Neural progenitor cell (in vitro differentiated cells): ENCODE measurements at regions not wholly inside any gene's neighbourhood (a gene's known extent, or its start where the extent isn't known, plus 50 kb on each side); places are given as distances from the start of the nearest gene placed in this dataset.

Experiments used
- DNase-seq: peaks from one replicate; pipeline ENCODE4 v3.0.0-alpha.2; 2016; ENCODE audit warnings: low spot score
- H2AFZ ChIP-seq: fragments of 200-600 bp; sonication (generic); replicated peaks from 2 replicates; pipeline ENCODE4 v1.6.1; 2016; ENCODE audit warnings: antibody characterized with exemption
- H3F3A ChIP-seq: fragments of 200-600 bp; sonication (generic); 2 replicates; pipeline ENCODE4 v1.6.1; 2016; ENCODE audit warnings: antibody characterized with exemption, low read depth
- H3K27ac ChIP-seq: fragments of 200-600 bp; sonication (generic); 2 replicates; pipeline ENCODE4 v1.5.1; 2016; ENCODE audit warnings: mild to moderate bottlenecking
- H3K27me3 ChIP-seq: fragments of 200-600 bp; sonication (generic); 2 replicates; pipeline ENCODE4 v1.6.1; 2016; ENCODE audit warnings: mild to moderate bottlenecking, moderate library complexity
- H3K36me3 ChIP-seq: fragments of 200-600 bp; sonication (generic); 2 replicates; pipeline ENCODE4 v1.5.1; 2016
- H3K4me1 ChIP-seq: fragments of 200-600 bp; sonication (generic); 2 replicates; pipeline ENCODE4 v1.6.1; 2016; ENCODE audit warnings: mixed run types
- H3K4me2 ChIP-seq: fragments of 200-600 bp; sonication (generic); 2 replicates; pipeline ENCODE4 v1.6.1; 2016
- H3K4me3 ChIP-seq: fragments of 200-600 bp; sonication (generic); 2 replicates; pipeline ENCODE4 v1.5.1; 2016
- H3K79me2 ChIP-seq: fragments of 200-600 bp; sonication (generic); 2 replicates; pipeline ENCODE4 v1.6.1; 2016; ENCODE audit warnings: low read depth
- H3K9ac ChIP-seq: fragments of 200-600 bp; sonication (generic); 2 replicates; pipeline ENCODE4 v1.6.1; 2016
- H3K9me3 ChIP-seq: fragments of 200-600 bp; sonication (generic); 2 replicates; pipeline ENCODE4 v1.5.1; 2016; ENCODE audit warnings: low read depth
- H4K20me1 ChIP-seq: fragments of 200-600 bp; sonication (generic); 2 replicates; pipeline ENCODE4 v1.6.1; 2016; ENCODE audit warnings: low read depth
- H3K27ac Mint-ChIP-seq: 3 replicates; pipeline ENCODE4 v1.8.0; 2021; ENCODE audit warnings: mixed read lengths
- H3K27me3 Mint-ChIP-seq: 2 replicates; pipeline ENCODE4 v1.8.0; 2022; ENCODE audit warnings: low read depth, mild to moderate bottlenecking, inconsistent platforms, moderate library complexity, mixed read lengths; ENCODE audit not compliant: insufficient read depth
- H3K36me3 Mint-ChIP-seq: 3 replicates; pipeline ENCODE4 v1.8.0; 2021; ENCODE audit warnings: mixed read lengths
- H3K4me1 Mint-ChIP-seq: 3 replicates; pipeline ENCODE4 v1.8.0; 2021; ENCODE audit warnings: mixed read lengths
- H3K4me3 Mint-ChIP-seq: 3 replicates; pipeline ENCODE4 v1.8.0; 2021; ENCODE audit warnings: mild to moderate bottlenecking, moderate library complexity, mixed read lengths
- H3K9me3 Mint-ChIP-seq: 3 replicates; pipeline ENCODE4 v1.8.0; 2020; ENCODE audit warnings: mixed read lengths
- CTCF ChIP-seq: fragments of 200-600 bp; sonication (generic); IDR thresholded peaks from 2 replicates; pipeline ENCODE4 v1.5.1; 2017; ENCODE audit warnings: antibody characterized with exemption, mild to moderate bottlenecking
- EZH2 ChIP-seq: fragments of 200-600 bp; sonication (generic); IDR thresholded peaks from 2 replicates; pipeline ENCODE4 v1.6.1; 2017; ENCODE audit warnings: antibody characterized with exemption, mild to moderate bottlenecking, moderate library complexity
- EZH2phosphoT487 ChIP-seq: fragments of 200-600 bp; sonication (generic); IDR thresholded peaks from 2 replicates; pipeline ENCODE4 v1.6.1; 2017; ENCODE audit warnings: antibody characterized with exemption

- H3K36me3 ChIP-seq, result no peaks in the 10 kb centered on the region
- no peak overlapping the region for H2AFZ ChIP-seq
- H3K4me2 ChIP-seq, result no peak overlapping the region
- DNase-seq, result no peak
- H3F3A ChIP-seq, result peaks cover 2% of the 10 kb centered on the region
- H3K36me3 Mint-ChIP-seq, result no peaks in the 10 kb centered on the region
- H3K27me3 Mint-ChIP-seq, result peaks cover 10% of the 10 kb centered on the region
- peaks cover 7% of the 10 kb centered on the region for H3K9me3 Mint-ChIP-seq
- H3K9ac ChIP-seq, result no peak overlapping the region
- no peaks in the 10 kb centered on the region for H4K20me1 ChIP-seq
- H3K79me2 ChIP-seq, result no peaks in the 10 kb centered on the region
- no peaks in the 10 kb centered on the region for H3K4me1 ChIP-seq
- H3K4me1 Mint-ChIP-seq, result peaks cover 24% of the 10 kb centered on the region
- no peak overlapping the region for H3K27ac Mint-ChIP-seq
- no peak overlapping the region for H3K4me3 ChIP-seq
- H3K4me3 Mint-ChIP-seq, result no peak overlapping the region
- no peaks in the 10 kb centered on the region for H3K27me3 ChIP-seq
- no peak for TF ChIP-seq EZH2phosphoT487
- no peak for TF ChIP-seq CTCF
- no peak for TF ChIP-seq EZH2
- H3K27ac ChIP-seq, result no peak overlapping the region
- H3K9me3 ChIP-seq, result no peaks in the 10 kb centered on the region
These were observed 274.7 kb downstream of the MN1 start for GRCh38 chr22:27526901-27527300.

GRCh38 chr22:27531782-27532530 is 269.6 kb downstream of the MN1 start:
- Mint-ChIP-seq H3K36me3 (no peaks in the 10 kb centered on the region), H3K4me1 (peaks cover 24% of the 10 kb centered on the region), H3K27me3 (peaks cover 14% of the 10 kb centered on the region), H3K27ac (no peak overlapping the region), H3K9me3 (peaks cover 7% of the 10 kb centered on the region), H3K4me3 (no peak overlapping the region)
- Histone ChIP-seq H3K36me3 (no peaks in the 10 kb centered on the region), H3K79me2 (no peaks in the 10 kb centered on the region), H4K20me1 (no peaks in the 10 kb centered on the region), H3K4me3 (no peak overlapping the region), H3K27me3 (no peaks in the 10 kb centered on the region), H3K27ac (no peak overlapping the region), H3F3A (peaks cover 3% of the 10 kb centered on the region), H3K9ac (no peak overlapping the region), H3K9me3 (no peaks in the 10 kb centered on the region), H3K4me2 (no peak overlapping the region), H3K4me1 (peaks cover 6% of the 10 kb centered on the region), H2AFZ (peak overlapping the region; percentile 38)
- no peak for DNase-seq
- no peak for TF ChIP-seq EZH2phosphoT487
- no peak for TF ChIP-seq CTCF
- TF ChIP-seq EZH2, result no peak

GRCh38 chr22:27533105-27533745 is 268.3 kb downstream of the MN1 start:
- Mint-ChIP-seq H3K36me3 (no peaks in the 10 kb centered on the region), H3K9me3 (peaks cover 7% of the 10 kb centered on the region), H3K4me3 (no peak overlapping the region), H3K27ac (peak overlapping the region; percentile 36), H3K4me1 (peaks cover 29% of the 10 kb centered on the region), H3K27me3 (peaks cover 12% of the 10 kb centered on the region)
- Histone ChIP-seq H3K9me3 (no peaks in the 10 kb centered on the region), H3K4me2 (no peak overlapping the region), H3F3A (peaks cover 3% of the 10 kb centered on the region), H3K27me3 (no peaks in the 10 kb centered on the region), H3K4me1 (peaks cover 12% of the 10 kb centered on the region), H2AFZ (peak overlapping the region; percentile 2), H3K36me3 (no peaks in the 10 kb centered on the region), H4K20me1 (no peaks in the 10 kb centered on the region), H3K4me3 (no peak overlapping the region), H3K27ac (no peak overlapping the region), H3K79me2 (no peaks in the 10 kb centered on the region), H3K9ac (no peak overlapping the region)
- DNase-seq, result no peak
- TF ChIP-seq EZH2phosphoT487, result no peak
- no peak for TF ChIP-seq CTCF
- TF ChIP-seq EZH2, result no peak
